Transverse colon (tissue), 4 donors: ENCODE measurements at regions not wholly inside any gene's neighbourhood (a gene's known extent, or its start where the extent isn't known, plus 50 kb on each side); places are given as distances from the start of the nearest gene placed in this dataset.

Source experiments
- CTCF ChIP-seq, 5 experiments: fragments of 200-600 bp in 3 of 5; fragments of 450-650 bp in 2 of 5; sonication (generic) in 3 of 5; IDR thresholded peaks; 1 replicate in 2 of 5; 2 replicates in 3 of 5; pipeline ENCODE4 v1.5.1; 2016 to 2017; ENCODE audit warnings: antibody characterized with exemption in 5 of 5, inconsistent platforms in 3 of 5, mild to moderate bottlenecking in 2 of 5, moderate library complexity in 1 of 5
- POLR2A ChIP-seq: fragments of 450-650 bp; IDR thresholded peaks from one replicate; pipeline ENCODE4 v1.6.1; 2016; ENCODE audit warnings: antibody characterized with exemption, mild to moderate bottlenecking, moderate library complexity
- POLR2AphosphoS5 ChIP-seq, 3 donors: sonication (generic); formaldehyde crosslinking; IDR thresholded peaks; one replicate each; pipeline ENCODE4 v1.6.1; 2016; ENCODE audit warnings: antibody characterized with exemption in 3 of 3

- TF ChIP-seq POLR2A (no peak), CTCF (IDR thresholded peaks at IDR 0.05) (no peak), POLR2AphosphoS5 (IDR thresholded peaks at IDR 0.05) (no peak)
These were observed 526.7 kb downstream of the SH3BGRL start for GRCh38 chrX:81728622-81729021.
